ENCODE measurements at regions not wholly inside any gene's neighbourhood (a gene's known extent, or its start where the extent isn't known, plus 50 kb on each side); places are given as distances from the start of the nearest gene placed in this dataset.

- no peak overlapping the region for H3K9ac ChIP-seq
- peak overlapping the region in 5 of 11 experiments; percentile 15 to 81 (median 66); a peak in 9 of 22 replicates for H3K4me2 ChIP-seq
- H3K4me1 ChIP-seq = peaks cover 0 to 47% (median 19%) of the 10 kb centered on the region in 10 experiments; a peak in 16 of 20 replicates
- H3K9me3 ChIP-seq (replicated peaks in 1 of 11) = peaks cover 0 to 3% (median 0%) of the 10 kb centered on the region in 11 experiments; a peak in 2 of 22 replicates
- no peak for TF ChIP-seq Cebpa-rat (IDR thresholded peaks at IDR 0.05)
- H3K27ac ChIP-seq = peak overlapping the region in 2 of 11 experiments; percentile 42 to 53; a peak in 5 of 22 replicates
- no peaks in the 10 kb centered on the region for H3K36me3 ChIP-seq
- no peak overlapping the region for H3K4me3 ChIP-seq
- H3K27me3 ChIP-seq = no peaks in the 10 kb centered on the region
- H4K20me1 ChIP-seq = no peaks in the 10 kb centered on the region
These were observed 87.8 kb downstream of the MYEOV start for GRCh38 chr11:69381681-69382130.

- H3K27me3 ChIP-seq = no peaks in the 10 kb centered on the region
- H3K4me1 ChIP-seq = peaks cover 0 to 47% (median 19%) of the 10 kb centered on the region in 10 experiments; a peak in 15 of 20 replicates
- no peaks in the 10 kb centered on the region for H3K36me3 ChIP-seq
- H4K20me1 ChIP-seq = no peaks in the 10 kb centered on the region
- no peak overlapping the region for H3K4me3 ChIP-seq
- H3K4me2 ChIP-seq = peak overlapping the region in 5 of 11 experiments; percentile 15 to 81 (median 66); a peak in 9 of 22 replicates
- no peak for TF ChIP-seq Cebpa-rat (IDR thresholded peaks at IDR 0.05)
- peaks cover 3 to 10% (median 5%) of the 10 kb centered on the region in 11 experiments; a peak in 16 of 22 replicates for H3K9me3 ChIP-seq (replicated peaks in 1 of 11)
- H3K9ac ChIP-seq = no peak overlapping the region
- H3K27ac ChIP-seq = peak overlapping the region in 2 of 11 experiments; percentile 42 to 53; a peak in 4 of 22 replicates
These were observed 88.5 kb downstream of the MYEOV start for GRCh38 chr11:69382131-69383128.

- H3K36me3 ChIP-seq = no peaks in the 10 kb centered on the region
- no peaks in the 10 kb centered on the region for H4K20me1 ChIP-seq
- H3K9ac ChIP-seq = no peak overlapping the region
- H3K27ac ChIP-seq = no peak overlapping the region
- no peak overlapping the region for H3K4me2 ChIP-seq
- H3K27me3 ChIP-seq = no peaks in the 10 kb centered on the region
- no peak overlapping the region for H3K4me3 ChIP-seq
- peaks cover 14 to 22% (median 17%) of the 10 kb centered on the region in 11 experiments for H3K9me3 ChIP-seq (replicated peaks in 1 of 11)
- peaks cover 0 to 47% (median 19%) of the 10 kb centered on the region in 10 experiments; a peak in 15 of 20 replicates for H3K4me1 ChIP-seq
- TF ChIP-seq Cebpa-rat (IDR thresholded peaks at IDR 0.05) = no peak
These were observed 89.7 kb downstream of the MYEOV start for GRCh38 chr11:69383372-69384250.

- no peak for TF ChIP-seq Cebpa-rat (IDR thresholded peaks at IDR 0.05)
- H3K4me2 ChIP-seq = no peak overlapping the region
- peaks cover 0 to 39% (median 18%) of the 10 kb centered on the region in 10 experiments; a peak in 15 of 20 replicates for H3K4me1 ChIP-seq
- no peaks in the 10 kb centered on the region for H4K20me1 ChIP-seq
- H3K36me3 ChIP-seq = no peaks in the 10 kb centered on the region
- no peak overlapping the region for H3K4me3 ChIP-seq
- no peak overlapping the region for H3K27ac ChIP-seq
- no peak overlapping the region for H3K9ac ChIP-seq
- peaks cover 20 to 29% (median 26%) of the 10 kb centered on the region in 11 experiments for H3K9me3 ChIP-seq (replicated peaks in 1 of 11)
- H3K27me3 ChIP-seq = no peaks in the 10 kb centered on the region
These were observed 90.5 kb downstream of the MYEOV start for GRCh38 chr11:69384251-69385143.

GRCh38 chr11:69385144-69385820, 91.3 kb downstream of the MYEOV start:
- Histone ChIP-seq H3K9ac (no peak overlapping the region), H3K4me3 (no peak overlapping the region), H3K9me3 (replicated peaks in 1 of 11) (peaks cover 20 to 30% (median 26%) of the 10 kb centered on the region in 11 experiments), H3K27ac (no peak overlapping the region), H3K4me2 (no peak overlapping the region), H3K27me3 (no peaks in the 10 kb centered on the region), H3K36me3 (no peaks in the 10 kb centered on the region), H4K20me1 (no peaks in the 10 kb centered on the region), H3K4me1 (peaks cover 0 to 31% (median 13%) of the 10 kb centered on the region in 10 experiments; a peak in 14 of 20 replicates)
- no peak for TF ChIP-seq Cebpa-rat (IDR thresholded peaks at IDR 0.05)

GRCh38 chr11:69385832-69386427, 92.0 kb downstream of the MYEOV start:
- H3K4me2 ChIP-seq = no peak overlapping the region
- H3K4me3 ChIP-seq = no peak overlapping the region
- H3K9me3 ChIP-seq (replicated peaks in 1 of 11) = peaks cover 20 to 30% (median 26%) of the 10 kb centered on the region in 11 experiments
- no peaks in the 10 kb centered on the region for H4K20me1 ChIP-seq
- TF ChIP-seq Cebpa-rat (IDR thresholded peaks at IDR 0.05) = no peak
- H3K4me1 ChIP-seq = peaks cover under 1 to 24% (median 11%) of the 10 kb centered on the region in 10 experiments; a peak in 19 of 20 replicates
- H3K9ac ChIP-seq = no peak overlapping the region
- no peak overlapping the region for H3K27ac ChIP-seq
- H3K27me3 ChIP-seq = no peaks in the 10 kb centered on the region
- no peaks in the 10 kb centered on the region for H3K36me3 ChIP-seq

GRCh38 chr11:69386594-69387408, 92.8 kb downstream of the MYEOV start:
- Histone ChIP-seq H3K4me2 (no peak overlapping the region), H4K20me1 (no peaks in the 10 kb centered on the region), H3K9me3 (replicated peaks in 1 of 11) (peaks cover 20 to 30% (median 26%) of the 10 kb centered on the region in 11 experiments), H3K36me3 (no peaks in the 10 kb centered on the region), H3K4me1 (peaks cover 7 to 25% (median 13%) of the 10 kb centered on the region in 10 experiments), H3K27me3 (no peaks in the 10 kb centered on the region), H3K9ac (no peak overlapping the region), H3K4me3 (no peak overlapping the region), H3K27ac (no peak overlapping the region)
- no peak for TF ChIP-seq Cebpa-rat (IDR thresholded peaks at IDR 0.05)

Measured in BLaER1 treated with 17β-estradiol and CSF1 and Interleukin-3, amounts not matched to agents 10 nM and 100 nM (cell line).